SK-N-SH treated with all-trans-retinoic acid at 6 μM for 48 hours (cell line): ENCODE measurements at regions not wholly inside any gene's neighbourhood (a gene's known extent, or its start where the extent isn't known, plus 50 kb on each side); places are given as distances from the start of the nearest gene placed in this dataset.

Experiments used
- TF ChIP-seq, protein P1 (sequence below): fragments of 250-450 bp; sonication (Bioruptor Pico); IDR thresholded peaks from 2 replicates; pipeline ENCODE4 v1.5.1; 2020; ENCODE audit warnings: low read depth, mild to moderate bottlenecking, moderate library complexity
- TF ChIP-seq, protein P2 (sequence below): fragments of 250-450 bp; sonication (Bioruptor Pico); IDR thresholded peaks from 2 replicates; pipeline ENCODE4 v1.8.0; 2020; ENCODE audit warnings: mild to moderate bottlenecking, moderate library complexity, borderline replicate concordance
- TF ChIP-seq, protein P3 (sequence below): fragments of 250-450 bp; sonication (Bioruptor Pico); IDR thresholded peaks from 2 replicates; pipeline ENCODE4 v1.5.1; 2021; ENCODE audit warnings: mild to moderate bottlenecking, moderate library complexity

DNA sequence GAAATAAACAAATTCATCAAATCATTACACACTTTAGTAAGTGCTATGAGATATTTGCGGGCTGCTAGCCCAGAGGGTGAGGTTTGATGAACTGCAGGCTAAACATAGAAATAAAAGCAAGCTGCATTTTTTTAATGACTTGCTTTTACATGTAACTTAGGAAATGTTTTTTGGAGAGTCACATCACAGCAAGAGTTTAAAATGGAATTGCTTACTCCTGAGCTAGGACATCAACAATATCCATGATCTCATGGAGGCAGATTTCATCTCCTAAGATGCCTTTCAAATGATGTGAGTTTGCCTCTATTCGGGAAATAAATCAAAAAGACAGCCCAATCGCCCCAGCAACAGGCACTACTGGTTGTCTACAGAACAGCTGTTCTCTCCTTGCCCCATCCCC lies 73.4 kb upstream of the CD44 start:
- TF ChIP-seq, protein P1, sequence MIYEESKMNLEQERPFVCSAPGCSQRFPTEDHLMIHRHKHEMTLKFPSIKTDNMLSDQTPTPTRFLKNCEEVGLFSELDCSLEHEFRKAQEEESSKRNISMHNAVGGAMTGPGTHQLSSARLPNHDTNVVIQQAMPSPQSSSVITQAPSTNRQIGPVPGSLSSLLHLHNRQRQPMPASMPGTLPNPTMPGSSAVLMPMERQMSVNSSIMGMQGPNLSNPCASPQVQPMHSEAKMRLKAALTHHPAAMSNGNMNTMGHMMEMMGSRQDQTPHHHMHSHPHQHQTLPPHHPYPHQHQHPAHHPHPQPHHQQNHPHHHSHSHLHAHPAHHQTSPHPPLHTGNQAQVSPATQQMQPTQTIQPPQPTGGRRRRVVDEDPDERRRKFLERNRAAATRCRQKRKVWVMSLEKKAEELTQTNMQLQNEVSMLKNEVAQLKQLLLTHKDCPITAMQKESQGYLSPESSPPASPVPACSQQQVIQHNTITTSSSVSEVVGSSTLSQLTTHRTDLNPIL: no peak
- TF ChIP-seq, protein P2, sequence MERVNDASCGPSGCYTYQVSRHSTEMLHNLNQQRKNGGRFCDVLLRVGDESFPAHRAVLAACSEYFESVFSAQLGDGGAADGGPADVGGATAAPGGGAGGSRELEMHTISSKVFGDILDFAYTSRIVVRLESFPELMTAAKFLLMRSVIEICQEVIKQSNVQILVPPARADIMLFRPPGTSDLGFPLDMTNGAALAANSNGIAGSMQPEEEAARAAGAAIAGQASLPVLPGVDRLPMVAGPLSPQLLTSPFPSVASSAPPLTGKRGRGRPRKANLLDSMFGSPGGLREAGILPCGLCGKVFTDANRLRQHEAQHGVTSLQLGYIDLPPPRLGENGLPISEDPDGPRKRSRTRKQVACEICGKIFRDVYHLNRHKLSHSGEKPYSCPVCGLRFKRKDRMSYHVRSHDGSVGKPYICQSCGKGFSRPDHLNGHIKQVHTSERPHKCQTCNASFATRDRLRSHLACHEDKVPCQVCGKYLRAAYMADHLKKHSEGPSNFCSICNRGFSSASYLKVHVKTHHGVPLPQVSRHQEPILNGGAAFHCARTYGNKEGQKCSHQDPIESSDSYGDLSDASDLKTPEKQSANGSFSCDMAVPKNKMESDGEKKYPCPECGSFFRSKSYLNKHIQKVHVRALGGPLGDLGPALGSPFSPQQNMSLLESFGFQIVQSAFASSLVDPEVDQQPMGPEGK (CRISPR knock-in tag): no peak
- TF ChIP-seq, protein P3, sequence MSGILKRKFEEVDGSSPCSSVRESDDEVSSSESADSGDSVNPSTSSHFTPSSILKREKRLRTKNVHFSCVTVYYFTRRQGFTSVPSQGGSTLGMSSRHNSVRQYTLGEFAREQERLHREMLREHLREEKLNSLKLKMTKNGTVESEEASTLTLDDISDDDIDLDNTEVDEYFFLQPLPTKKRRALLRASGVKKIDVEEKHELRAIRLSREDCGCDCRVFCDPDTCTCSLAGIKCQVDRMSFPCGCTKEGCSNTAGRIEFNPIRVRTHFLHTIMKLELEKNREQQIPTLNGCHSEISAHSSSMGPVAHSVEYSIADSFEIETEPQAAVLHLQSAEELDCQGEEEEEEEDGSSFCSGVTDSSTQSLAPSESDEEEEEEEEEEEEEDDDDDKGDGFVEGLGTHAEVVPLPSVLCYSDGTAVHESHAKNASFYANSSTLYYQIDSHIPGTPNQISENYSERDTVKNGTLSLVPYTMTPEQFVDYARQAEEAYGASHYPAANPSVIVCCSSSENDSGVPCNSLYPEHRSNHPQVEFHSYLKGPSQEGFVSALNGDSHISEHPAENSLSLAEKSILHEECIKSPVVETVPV (CRISPR knock-in tag): no peak
